T-cell (primary cell): ENCODE measurements at regions not wholly inside any gene's neighbourhood (a gene's known extent, or its start where the extent isn't known, plus 50 kb on each side); places are given as distances from the start of the nearest gene placed in this dataset.

Experiments used
- ATAC-seq, 4 experiments: fragments of 200-7000 bp in 3 of 4; fragments of 150-1000 bp in 1 of 4; cut with Tn5 transposase; replicated peaks in 1 of 4; 1 replicate in 3 of 4; 2 replicates in 1 of 4; pipeline ENCODE4 v1.10.0; 2021; ENCODE audit warnings: moderate library complexity in 3 of 4, mild to moderate bottlenecking in 2 of 4, moderate number of reproducible peaks in 1 of 4
- CTCF ChIA-PET, 2 donors: fragments of 300-600 bp; sonication (Branson Sonifier 250); formaldehyde crosslinking; loops; one replicate each; lab custom pipeline; 2022; ENCODE audit warnings: antibody characterized with exemption in 2 of 2; lab: Charles Lee
- POLR2A ChIA-PET, 2 donors: fragments of 300-600 bp; sonication (Branson Sonifier 250); formaldehyde crosslinking; loops; one replicate each; lab custom pipeline; 2022; ENCODE audit warnings: antibody characterized with exemption in 2 of 2; lab: Charles Lee
- DNase-seq, 35 experiments: peaks; one replicate each; pipeline versions ENCODE4 v3.0.0 to v3.0.0-alpha.2; 2013 to 2023
- H3K27ac ChIP-seq: one replicate; pipeline ENCODE4 v1.5.1; 2013; ENCODE audit warnings: low read length
- H3K27me3 ChIP-seq, 2 experiments: replicated peaks in 1 of 2; 1 replicate in 1 of 2; 2 replicates in 1 of 2; pipeline versions ENCODE4 v1.6.1 to v1.7.0; 2013; ENCODE audit warnings: low read length in 1 of 2, mixed read lengths in 1 of 2; ENCODE audit not compliant: control insufficient read depth in 2 of 2, insufficient read depth in 2 of 2; ENCODE audit errors: extremely low read depth in 1 of 2
- H3K36me3 ChIP-seq, 2 donors: 1 replicate in 1 of 2; 2 replicates in 1 of 2; pipeline versions ENCODE4 v1.6.1 to v1.7.0; 2013; ENCODE audit warnings: low read length in 1 of 2; ENCODE audit not compliant: control insufficient read depth in 2 of 2, insufficient read depth in 1 of 2; ENCODE audit errors: extremely low read depth in 1 of 2
- H3K4me1 ChIP-seq, 2 experiments: 1 replicate in 1 of 2; 2 replicates in 1 of 2; pipeline versions ENCODE4 v1.6.1 to v1.7.0; 2013; ENCODE audit warnings: low read length in 2 of 2, mixed read lengths in 1 of 2; ENCODE audit not compliant: insufficient read depth in 2 of 2, control insufficient read depth in 1 of 2; ENCODE audit errors: extremely low read depth in 1 of 2
- H3K4me3 ChIP-seq, 2 donors: 1 replicate in 1 of 2; 2 replicates in 1 of 2; pipeline versions ENCODE4 v1.5.1 to v1.7.0; 2013; ENCODE audit warnings: mild to moderate bottlenecking in 2 of 2, low read length in 1 of 2, moderate library complexity in 1 of 2; ENCODE audit not compliant: control insufficient read depth in 1 of 2; ENCODE audit errors: extremely low read depth in 1 of 2
- H3K9me3 ChIP-seq: 2 replicates; pipeline ENCODE4 v1.7.0; 2013
- H3K27ac Mint-ChIP-seq, 2 donors: one replicate each; pipeline ENCODE4 v1.8.0; 2020 to 2021; ENCODE audit warnings: mild to moderate bottlenecking in 2 of 2, mixed read lengths in 2 of 2
- H3K27me3 Mint-ChIP-seq, 2 donors: one replicate each; pipeline ENCODE4 v1.8.0; 2021 to 2022; ENCODE audit warnings: mixed read lengths in 2 of 2
- H3K36me3 Mint-ChIP-seq: one replicate; pipeline ENCODE4 v1.8.0; 2021; ENCODE audit warnings: mixed read lengths
- H3K4me1 Mint-ChIP-seq, 3 donors: one replicate each; pipeline ENCODE4 v1.8.0; 2020 to 2022; ENCODE audit warnings: mixed read lengths in 3 of 3, mild to moderate bottlenecking in 1 of 3
- H3K4me3 Mint-ChIP-seq, 3 donors: one replicate each; pipeline ENCODE4 v1.8.0; 2020 to 2022; ENCODE audit warnings: mild to moderate bottlenecking in 3 of 3, mixed read lengths in 3 of 3, moderate library complexity in 3 of 3
- H3K9me3 Mint-ChIP-seq, 3 donors: one replicate each; pipeline ENCODE4 v1.8.0; 2020 to 2022; ENCODE audit warnings: mixed read lengths in 3 of 3
- WGBS: methylation state at CpG from one replicate; pipeline ENCODE4 v1.1.5; 2013; ENCODE audit warnings: missing lambda C conversion rate; ENCODE audit not compliant: insufficient coverage; 5-methylcytosine and 5-hydroxymethylcytosine counted together

DNA sequence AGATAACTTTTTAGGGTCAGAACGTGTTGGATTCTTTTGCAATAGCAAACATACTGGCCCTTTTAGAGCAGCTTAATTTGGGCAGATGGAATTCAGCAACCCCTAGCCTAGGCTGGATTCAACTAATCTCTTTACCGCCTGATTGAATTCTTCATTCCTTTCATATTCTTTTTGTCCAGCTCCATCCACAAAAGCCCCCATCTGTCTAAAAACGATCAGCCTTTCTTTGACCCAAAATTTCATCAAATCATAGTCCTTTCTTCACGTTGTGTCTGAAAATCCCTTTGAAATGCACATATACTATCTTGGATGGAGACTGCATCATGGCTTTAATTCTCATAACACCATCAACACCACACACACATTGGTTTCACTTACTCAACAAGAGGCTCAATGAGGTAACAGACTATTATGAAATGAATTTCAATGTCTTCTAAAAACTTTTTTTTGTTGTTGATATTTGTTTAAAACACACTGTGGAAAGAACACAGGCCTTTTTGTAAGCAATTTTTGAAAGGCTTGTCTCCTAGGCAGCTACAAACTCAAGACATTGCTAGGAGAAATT, 128.0 kb upstream of the EEA1 start:
- no peaks in the 10 kb centered on the region for H3K36me3 ChIP-seq
- H3K9me3 ChIP-seq, result no peaks in the 10 kb centered on the region
- Mint-ChIP-seq H3K36me3 (no peaks in the 10 kb centered on the region), H3K27ac (no peak overlapping the region), H3K4me3 (no peak overlapping the region), H3K4me1 (no peaks in the 10 kb centered on the region), H3K27me3 (peaks cover 16 to 23% of the 10 kb centered on the region in 2 donors), H3K9me3 (no peaks in the 10 kb centered on the region)
- no peak for DNase-seq
- no peaks in the 10 kb centered on the region for H3K4me1 ChIP-seq
- no peak overlapping the region for H3K4me3 ChIP-seq
- CTCF ChIA-PET, result no interaction called here
- peaks cover 0 to 4% of the 10 kb centered on the region in 2 experiments for H3K27me3 ChIP-seq
- no peak overlapping the region for H3K27ac ChIP-seq
- 71% methylated on average over 3 of the region's 4 CpGs for WGBS
- ATAC-seq, result no peak
- POLR2A ChIA-PET, result no interaction called here

DNA sequence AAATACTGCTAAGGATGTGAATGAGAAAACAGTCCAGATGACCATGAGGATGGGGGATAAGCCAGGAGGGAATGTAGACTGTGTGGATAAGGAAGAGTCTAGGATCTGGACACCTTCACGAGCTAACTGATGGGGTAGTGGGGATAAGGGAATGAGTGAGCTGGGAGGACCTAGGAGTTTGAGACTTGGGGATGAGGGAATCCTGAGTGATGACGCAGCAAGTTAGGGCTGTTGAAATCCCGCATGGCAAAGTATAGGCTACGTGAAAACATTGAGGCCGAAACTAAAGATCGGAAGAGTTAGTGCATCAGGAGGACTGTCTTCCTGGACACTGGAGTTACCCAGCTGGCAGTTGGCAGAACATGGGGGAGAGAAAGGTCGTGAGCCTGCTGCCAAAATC, 129.2 kb upstream of the EEA1 start:
- Histone ChIP-seq H3K4me3 (no peak overlapping the region), H3K9me3 (no peaks in the 10 kb centered on the region), H3K4me1 (no peaks in the 10 kb centered on the region), H3K27me3 (peaks cover 0 to 7% of the 10 kb centered on the region in 2 experiments), H3K36me3 (no peaks in the 10 kb centered on the region), H3K27ac (no peak overlapping the region)
- Mint-ChIP-seq H3K4me3 (no peak overlapping the region), H3K36me3 (no peaks in the 10 kb centered on the region), H3K27ac (no peak overlapping the region), H3K9me3 (no peaks in the 10 kb centered on the region), H3K4me1 (no peaks in the 10 kb centered on the region), H3K27me3 (peaks cover 16 to 30% of the 10 kb centered on the region in 2 donors)
- WGBS, result 73% methylated on average over 6 of the region's 7 CpGs
- ChIA-PET CTCF (interaction anchor here in 1 of 2 donors (0.6 kb wide), 1 partner anchor 115 kb away, joined by 4 read pairs; no protein-coding TSS in a partner anchor), POLR2A (no interaction called here)
- DNase-seq (no peak), ATAC-seq (no peak)

GRCh38 chr12:93059288-93059687, 130.2 kb upstream of the EEA1 start:
- H3K27me3 Mint-ChIP-seq, result peaks cover 19 to 36% of the 10 kb centered on the region in 2 donors
- H3K27ac Mint-ChIP-seq, result no peak overlapping the region
- no peak overlapping the region for H3K27ac ChIP-seq
- H3K4me1 ChIP-seq, result no peaks in the 10 kb centered on the region
- no peaks in the 10 kb centered on the region for H3K9me3 ChIP-seq
- ATAC-seq (no peak), DNase-seq (no peak)
- H3K36me3 Mint-ChIP-seq, result no peaks in the 10 kb centered on the region
- ChIA-PET POLR2A (no interaction called here), CTCF (no interaction called here)
- peaks cover 0 to 7% of the 10 kb centered on the region in 2 experiments for H3K27me3 ChIP-seq
- no peaks in the 10 kb centered on the region for H3K9me3 Mint-ChIP-seq
- H3K4me3 Mint-ChIP-seq, result no peak overlapping the region
- H3K36me3 ChIP-seq, result no peaks in the 10 kb centered on the region
- no peaks in the 10 kb centered on the region for H3K4me1 Mint-ChIP-seq
- 71% methylated on average over 1 of the region's 2 CpGs for WGBS
- H3K4me3 ChIP-seq, result no peak overlapping the region

DNA sequence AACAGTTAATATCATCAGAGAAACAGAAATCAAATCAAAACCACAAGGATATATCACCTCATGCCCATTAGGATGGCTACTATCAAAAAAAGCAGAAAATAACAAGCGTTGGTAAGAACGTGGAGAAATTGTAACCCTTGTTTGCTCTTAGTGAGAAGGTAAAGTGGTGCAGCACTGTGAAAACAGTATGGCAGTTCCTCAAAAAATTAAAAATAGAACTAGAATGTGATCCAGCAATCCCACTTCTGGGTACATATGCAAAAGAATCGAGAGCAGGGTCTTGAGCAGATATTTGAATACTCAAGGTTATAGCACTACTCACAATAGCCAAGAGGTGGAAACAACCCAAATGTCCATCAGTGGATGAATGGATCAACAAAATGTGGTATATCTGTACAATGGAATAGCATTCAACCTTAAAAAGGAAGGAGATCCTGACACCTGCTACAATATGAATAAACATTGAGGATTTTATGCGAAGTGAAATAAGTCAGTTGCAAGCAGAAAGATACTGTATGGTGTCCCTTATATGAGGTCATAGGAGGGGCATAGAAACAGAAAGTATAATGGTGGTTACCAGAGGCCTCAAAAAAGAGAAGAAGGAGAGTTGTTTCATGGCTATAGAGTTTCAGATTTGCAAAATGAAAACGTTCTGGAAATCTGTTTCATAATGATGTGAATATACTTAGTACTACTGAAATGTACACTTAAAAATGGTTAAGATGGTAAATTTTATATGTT, 131.0 kb upstream of the EEA1 start:
- DNase-seq, result no peak
- no peaks in the 10 kb centered on the region for H3K4me1 Mint-ChIP-seq
- ChIA-PET CTCF (no interaction called here), POLR2A (no interaction called here)
- peaks cover 20 to 35% of the 10 kb centered on the region in 2 donors for H3K27me3 Mint-ChIP-seq
- Histone ChIP-seq H3K36me3 (no peaks in the 10 kb centered on the region), H3K9me3 (no peaks in the 10 kb centered on the region), H3K27ac (no peak overlapping the region), H3K27me3 (peaks cover 0 to 10% of the 10 kb centered on the region in 2 experiments), H3K4me1 (no peaks in the 10 kb centered on the region), H3K4me3 (no peak overlapping the region)
- WGBS, result 67% methylated on average over 1 of the region's 5 CpGs
- no peak overlapping the region for H3K27ac Mint-ChIP-seq
- H3K36me3 Mint-ChIP-seq, result no peaks in the 10 kb centered on the region
- no peak overlapping the region for H3K4me3 Mint-ChIP-seq
- ATAC-seq, result no peak
- H3K9me3 Mint-ChIP-seq, result no peaks in the 10 kb centered on the region

DNA sequence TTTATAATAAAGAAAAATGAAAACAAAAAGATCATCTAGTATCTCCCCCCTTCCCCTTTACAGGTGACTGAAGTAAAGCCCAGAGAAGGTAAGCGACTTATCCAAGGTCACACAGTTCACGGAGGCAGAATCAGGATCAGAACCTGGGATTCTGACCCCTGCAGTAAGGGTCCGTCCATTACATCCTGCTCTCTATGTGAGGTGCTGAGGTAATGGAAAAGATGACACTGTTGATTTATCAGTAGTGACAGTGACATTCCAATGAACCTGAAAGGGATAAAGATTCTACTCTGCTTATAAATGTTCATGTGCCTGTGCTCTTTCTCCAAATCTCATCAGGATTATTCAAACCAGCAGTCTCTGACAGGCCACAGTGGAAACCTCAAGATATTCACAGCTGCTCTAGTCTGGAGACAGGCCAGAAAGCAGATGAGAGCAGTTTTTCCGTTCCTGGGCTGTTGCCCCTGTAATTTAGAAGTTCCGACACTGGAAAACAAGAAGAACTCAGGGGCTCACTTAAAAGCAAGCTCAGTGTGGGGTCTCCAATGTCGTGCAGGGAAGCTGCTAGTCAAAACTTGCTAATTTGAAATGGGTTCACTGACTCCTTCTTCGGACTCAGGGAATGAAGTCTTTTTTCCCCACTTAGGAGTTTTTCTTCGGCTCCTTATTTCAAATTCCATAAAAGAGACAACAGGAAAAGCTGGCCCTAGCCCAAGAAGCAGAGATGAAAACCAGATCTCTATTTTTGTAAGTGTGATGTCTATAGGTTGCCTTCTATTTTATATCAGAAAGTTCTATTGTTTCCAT, 131.8 kb upstream of the EEA1 start:
- peaks cover 20 to 34% of the 10 kb centered on the region in 2 donors for H3K27me3 Mint-ChIP-seq
- no peaks in the 10 kb centered on the region for H3K36me3 ChIP-seq
- H3K9me3 Mint-ChIP-seq, result no peaks in the 10 kb centered on the region
- DNase-seq (no peak), ATAC-seq (no peak)
- H3K36me3 Mint-ChIP-seq, result no peaks in the 10 kb centered on the region
- H3K27me3 ChIP-seq, result peaks cover 0 to 12% of the 10 kb centered on the region in 2 experiments
- H3K9me3 ChIP-seq, result no peaks in the 10 kb centered on the region
- H3K4me1 ChIP-seq, result no peaks in the 10 kb centered on the region
- no peak overlapping the region for H3K4me3 ChIP-seq
- ChIA-PET POLR2A (no interaction called here), CTCF (no interaction called here)
- H3K27ac Mint-ChIP-seq, result no peak overlapping the region
- no peaks in the 10 kb centered on the region for H3K4me1 Mint-ChIP-seq
- H3K4me3 Mint-ChIP-seq, result no peak overlapping the region
- 37% methylated on average over 3 of the region's 8 CpGs for WGBS
- H3K27ac ChIP-seq, result no peak overlapping the region

DNA sequence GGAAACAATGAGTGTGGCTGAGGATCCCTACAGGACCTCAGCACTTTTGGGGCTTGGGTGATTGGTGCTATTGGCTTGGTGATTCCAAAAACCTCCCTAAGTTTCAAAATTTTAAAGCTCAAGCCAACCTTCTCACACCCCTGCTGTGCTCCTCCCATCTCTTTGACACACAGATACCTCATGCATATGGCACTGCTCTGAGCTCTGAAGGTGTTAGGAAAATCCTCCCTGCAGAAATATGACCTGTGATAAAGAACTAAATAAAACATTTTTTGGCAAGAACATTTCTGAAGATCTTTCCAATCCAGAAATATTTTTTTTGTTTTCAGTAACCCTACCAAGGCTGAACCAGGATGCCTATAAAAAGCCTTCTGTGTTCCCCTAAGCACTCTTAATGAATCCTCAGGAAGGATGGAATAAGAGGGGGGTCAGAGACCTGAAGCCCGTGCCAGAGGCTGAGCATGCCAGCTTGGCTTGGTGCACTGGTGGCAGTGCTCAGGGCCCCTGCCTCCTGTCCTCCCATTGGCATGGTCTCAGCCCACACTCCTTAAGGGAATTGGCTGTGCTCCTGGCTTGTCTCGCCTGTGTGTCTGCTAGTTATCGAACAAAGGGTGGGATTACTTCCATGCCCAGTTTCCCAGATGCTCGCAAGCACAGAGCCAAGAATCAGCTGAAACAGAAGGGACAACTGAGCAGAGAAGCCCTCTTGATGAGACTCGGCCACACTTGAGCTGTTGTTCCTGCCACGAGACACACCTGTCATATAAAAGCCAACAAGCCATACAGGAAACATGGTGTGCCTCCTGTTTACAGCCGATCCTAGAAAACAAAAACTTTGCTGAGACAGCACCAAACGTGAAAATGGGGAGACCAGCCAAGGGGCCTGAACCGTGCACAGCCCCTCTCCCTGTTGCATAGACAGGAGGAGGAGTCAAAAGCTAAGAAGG, 132.7 kb upstream of the EEA1 start:
- WGBS, result 73% methylated on average over 4 of the region's 9 CpGs
- POLR2A ChIA-PET, result interaction anchor here in 1 of 2 donors (0.6 kb wide), 1 partner anchor 151 kb away, joined by 3 read pairs; no protein-coding TSS in a partner anchor
- Histone ChIP-seq H3K4me1 (no peaks in the 10 kb centered on the region), H3K9me3 (no peaks in the 10 kb centered on the region), H3K36me3 (no peaks in the 10 kb centered on the region), H3K27ac (no peak overlapping the region), H3K27me3 (peaks cover 0 to 12% of the 10 kb centered on the region in 2 experiments), H3K4me3 (no peak overlapping the region)
- ATAC-seq, result no peak
- Mint-ChIP-seq H3K36me3 (no peaks in the 10 kb centered on the region), H3K27ac (no peak overlapping the region), H3K4me3 (no peak overlapping the region), H3K9me3 (no peaks in the 10 kb centered on the region), H3K4me1 (no peaks in the 10 kb centered on the region), H3K27me3 (peaks cover 20 to 34% of the 10 kb centered on the region in 2 donors)
- DNase-seq, result no peak
- CTCF ChIA-PET, result no interaction called here
